ENCODE measurements at regions not wholly inside any gene's neighbourhood (a gene's known extent, or its start where the extent isn't known, plus 50 kb on each side); places are given as distances from the start of the nearest gene placed in this dataset.
"Not testable (repeated sequence)": the region's sequence is repeated elsewhere in the genome, so short reads cannot be mapped to it uniquely, and the experiment has no call there.

DNA sequence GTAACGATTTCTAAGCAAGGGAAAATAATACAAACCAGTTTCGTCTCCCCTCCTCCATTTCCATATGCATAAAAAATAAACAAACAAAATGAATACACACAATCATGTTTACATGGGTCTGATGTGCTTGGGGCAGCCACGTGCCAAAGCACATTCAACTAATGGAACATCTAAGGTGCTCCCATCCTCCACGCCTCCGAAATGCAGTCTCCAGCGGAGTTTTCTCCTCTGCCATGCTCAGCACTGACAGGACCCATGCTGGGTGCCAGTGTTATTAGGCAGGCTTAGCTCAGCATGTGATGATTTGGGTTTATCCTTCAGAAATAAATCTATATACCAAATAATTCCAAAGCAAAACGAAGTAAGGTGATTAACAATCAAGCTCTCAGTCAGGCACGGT is 337.3 kb upstream of the ATP10A start:
- Histone ChIP-seq H3K27ac (ENCODE audit: low read depth, low read length) (no peak overlapping the region), H2AK5ac (ENCODE audit: low read length) (no peak overlapping the region), H3K79me2 (ENCODE audit: control insufficient read depth, insufficient read depth, low read length) (no peaks in the 10 kb centered on the region), H3K36me3 (ENCODE audit: control insufficient read depth, insufficient read depth, low read length) (no peaks in the 10 kb centered on the region), H2BK120ac (ENCODE audit: low read depth, low read length) (no peak overlapping the region), H3K4me3 (ENCODE audit: low read length) (no peak overlapping the region), H3K27me3 (ENCODE audit: insufficient read depth, low read length, poor library complexity) (no peaks in the 10 kb centered on the region), H4K5ac (ENCODE audit: low read length) (no peak overlapping the region), H2BK5ac (ENCODE audit: low read length) (no peak overlapping the region), H3K56ac (ENCODE audit: low read length) (no peak overlapping the region), H3K79me1 (ENCODE audit: low read length) (no peaks in the 10 kb centered on the region), H3K4me2 (ENCODE audit: low read length) (no peak overlapping the region), H3K9ac (ENCODE audit: low read length) (no peak overlapping the region), H3K23ac (ENCODE audit: low read length) (no peak overlapping the region), H3K18ac (ENCODE audit: low read length) (no peak overlapping the region), H2BK15ac (replicated peaks; ENCODE audit: low read depth) (no peak overlapping the region), H3K4ac (ENCODE audit: low read depth, low read length) (no peak overlapping the region), H4K8ac (ENCODE audit: low read depth, low read length) (no peak overlapping the region), H3K4me1 (ENCODE audit: control insufficient read depth, low read depth, low read length) (no peaks in the 10 kb centered on the region)
- no CpG with 5 or more reads among the region's 8 CpGs for WGBS (ENCODE audit: extremely low coverage, insufficient coverage, low lambda C conversion rate)
- DNase-seq: no peak

- no CpG with 5 or more reads among the region's 5 CpGs for WGBS (ENCODE audit: extremely low coverage, insufficient coverage, low lambda C conversion rate)
- Histone ChIP-seq H3K79me2 (ENCODE audit: control insufficient read depth, insufficient read depth, low read length) (no peaks in the 10 kb centered on the region), H3K56ac (ENCODE audit: low read length) (no peak overlapping the region), H3K27me3 (ENCODE audit: insufficient read depth, low read length, poor library complexity) (no peaks in the 10 kb centered on the region), H2BK120ac (ENCODE audit: low read depth, low read length) (no peak overlapping the region), H2BK15ac (replicated peaks; ENCODE audit: low read depth) (no peak overlapping the region), H3K79me1 (ENCODE audit: low read length) (no peaks in the 10 kb centered on the region), H2BK5ac (ENCODE audit: low read length) (no peak overlapping the region), H3K4me1 (ENCODE audit: control insufficient read depth, low read depth, low read length) (no peaks in the 10 kb centered on the region), H3K18ac (ENCODE audit: low read length) (no peak overlapping the region), H4K5ac (ENCODE audit: low read length) (no peak overlapping the region), H3K9ac (ENCODE audit: low read length) (no peak overlapping the region), H3K23ac (ENCODE audit: low read length) (no peak overlapping the region), H3K27ac (ENCODE audit: low read depth, low read length) (no peak overlapping the region), H3K4ac (ENCODE audit: low read depth, low read length) (no peak overlapping the region), H3K36me3 (ENCODE audit: control insufficient read depth, insufficient read depth, low read length) (no peaks in the 10 kb centered on the region), H3K4me3 (ENCODE audit: low read length) (no peak overlapping the region), H2AK5ac (ENCODE audit: low read length) (no peak overlapping the region), H3K4me2 (ENCODE audit: low read length) (no peak overlapping the region), H4K8ac (ENCODE audit: low read depth, low read length) (no peak overlapping the region)
- no peak for DNase-seq
These were observed 334.6 kb upstream of the ATP10A start for GRCh38 chr15:26197719-26198118.

DNA sequence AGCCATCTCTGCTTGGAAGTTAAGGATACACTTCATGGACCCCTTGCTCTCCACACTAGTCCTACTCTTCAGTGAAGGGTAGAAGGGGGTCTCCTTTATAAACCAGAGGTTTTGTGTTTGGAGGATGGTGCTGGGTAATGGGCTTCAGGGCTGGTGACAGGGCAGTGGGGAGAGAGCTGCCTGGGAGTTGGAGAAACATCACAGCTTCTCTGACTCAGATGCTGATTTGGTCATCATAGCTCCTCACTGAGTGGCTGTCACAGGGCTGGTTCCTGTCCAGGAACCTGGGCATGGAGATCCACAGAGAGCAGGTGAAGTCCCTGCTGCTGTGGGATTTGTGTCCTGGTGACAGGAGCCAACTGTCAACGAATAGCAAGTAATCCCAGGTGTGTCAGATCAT is 333.9 kb upstream of the ATP10A start:
- H3K4me2 ChIP-seq (ENCODE audit: low read length): no peak overlapping the region
- no peak overlapping the region for H3K18ac ChIP-seq (ENCODE audit: low read length)
- no peak for DNase-seq
- no peak overlapping the region for H3K4ac ChIP-seq (ENCODE audit: low read depth, low read length)
- no peak overlapping the region for H3K9ac ChIP-seq (ENCODE audit: low read length)
- H4K5ac ChIP-seq (ENCODE audit: low read length): no peak overlapping the region
- H3K27ac ChIP-seq (ENCODE audit: low read depth, low read length): no peak overlapping the region
- H3K4me3 ChIP-seq (ENCODE audit: low read length): no peak overlapping the region
- H2BK120ac ChIP-seq (ENCODE audit: low read depth, low read length): no peak overlapping the region
- H3K56ac ChIP-seq (ENCODE audit: low read length): no peak overlapping the region
- no peak overlapping the region for H3K23ac ChIP-seq (ENCODE audit: low read length)
- H3K79me2 ChIP-seq (ENCODE audit: control insufficient read depth, insufficient read depth, low read length): no peaks in the 10 kb centered on the region
- H3K4me1 ChIP-seq (ENCODE audit: control insufficient read depth, low read depth, low read length): no peaks in the 10 kb centered on the region
- H3K79me1 ChIP-seq (ENCODE audit: low read length): no peaks in the 10 kb centered on the region
- no peak overlapping the region for H2BK15ac ChIP-seq (replicated peaks; ENCODE audit: low read depth)
- H4K8ac ChIP-seq (ENCODE audit: low read depth, low read length): no peak overlapping the region
- H2AK5ac ChIP-seq (ENCODE audit: low read length): no peak overlapping the region
- H3K36me3 ChIP-seq (ENCODE audit: control insufficient read depth, insufficient read depth, low read length): no peaks in the 10 kb centered on the region
- H3K27me3 ChIP-seq (ENCODE audit: insufficient read depth, low read length, poor library complexity): no peaks in the 10 kb centered on the region
- no CpG with 5 or more reads among the region's 1 CpG for WGBS (ENCODE audit: extremely low coverage, insufficient coverage, low lambda C conversion rate)
- H2BK5ac ChIP-seq (ENCODE audit: low read length): no peak overlapping the region

DNA sequence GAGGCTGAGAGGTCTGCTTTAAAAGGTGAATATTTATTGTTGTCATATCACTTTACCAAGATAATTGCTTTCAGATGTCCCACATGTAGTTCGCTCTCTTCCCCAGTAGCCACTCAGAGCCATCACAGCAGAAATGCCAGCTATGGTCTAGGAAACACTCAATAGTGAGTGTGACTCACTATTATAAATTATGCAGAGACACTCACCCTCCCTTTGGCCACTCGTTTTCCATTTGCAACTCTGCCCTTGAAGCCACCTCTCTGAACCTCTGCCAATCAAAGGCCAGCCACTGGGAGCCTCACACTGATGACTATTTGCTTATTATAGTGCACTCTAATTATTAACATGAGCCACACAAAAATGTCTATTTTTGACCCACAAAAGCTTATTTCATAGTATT is 328.1 kb upstream of the ATP10A start:
- no peak overlapping the region for H3K18ac ChIP-seq (ENCODE audit: low read length)
- no peak overlapping the region for H4K8ac ChIP-seq (ENCODE audit: low read depth, low read length)
- no peak overlapping the region for H3K9ac ChIP-seq (ENCODE audit: low read length)
- H3K36me3 ChIP-seq (ENCODE audit: control insufficient read depth, insufficient read depth, low read length): no peaks in the 10 kb centered on the region
- DNase-seq: no peak
- no peak overlapping the region for H3K4ac ChIP-seq (ENCODE audit: low read depth, low read length)
- peaks cover 2% of the 10 kb centered on the region for H3K4me1 ChIP-seq (ENCODE audit: control insufficient read depth, low read depth, low read length)
- no peak overlapping the region for H2BK5ac ChIP-seq (ENCODE audit: low read length)
- no peak overlapping the region for H3K56ac ChIP-seq (ENCODE audit: low read length)
- H3K79me2 ChIP-seq (ENCODE audit: control insufficient read depth, insufficient read depth, low read length): no peaks in the 10 kb centered on the region
- no peak overlapping the region for H3K4me2 ChIP-seq (ENCODE audit: low read length)
- H3K4me3 ChIP-seq (ENCODE audit: low read length): no peak overlapping the region
- H4K5ac ChIP-seq (ENCODE audit: low read length): no peak overlapping the region
- H2BK15ac ChIP-seq (replicated peaks; ENCODE audit: low read depth): no peak overlapping the region
- H2BK120ac ChIP-seq (ENCODE audit: low read depth, low read length): no peak overlapping the region
- no CpG with 5 or more reads among the region's 2 CpGs for WGBS (ENCODE audit: extremely low coverage, insufficient coverage, low lambda C conversion rate)
- H3K23ac ChIP-seq (ENCODE audit: low read length): no peak overlapping the region
- no peak overlapping the region for H3K27ac ChIP-seq (ENCODE audit: low read depth, low read length)
- H2AK5ac ChIP-seq (ENCODE audit: low read length): no peak overlapping the region
- no peaks in the 10 kb centered on the region for H3K79me1 ChIP-seq (ENCODE audit: low read length)
- H3K27me3 ChIP-seq (ENCODE audit: insufficient read depth, low read length, poor library complexity): no peaks in the 10 kb centered on the region

- not testable (repeated sequence) for H3K27ac ChIP-seq (ENCODE audit: low read depth, low read length); H3K79me2 ChIP-seq (ENCODE audit: control insufficient read depth, insufficient read depth, low read length); H3K9ac ChIP-seq (ENCODE audit: low read length); H4K5ac ChIP-seq (ENCODE audit: low read length); DNase-seq; H3K4ac ChIP-seq (ENCODE audit: low read depth, low read length); H3K79me1 ChIP-seq (ENCODE audit: low read length); H3K18ac ChIP-seq (ENCODE audit: low read length); H3K27me3 ChIP-seq (ENCODE audit: insufficient read depth, low read length, poor library complexity); H2BK5ac ChIP-seq (ENCODE audit: low read length); H2AK5ac ChIP-seq (ENCODE audit: low read length); H4K8ac ChIP-seq (ENCODE audit: low read depth, low read length); H3K36me3 ChIP-seq (ENCODE audit: control insufficient read depth, insufficient read depth, low read length); H3K23ac ChIP-seq (ENCODE audit: low read length); H2BK15ac ChIP-seq (replicated peaks; ENCODE audit: low read depth); H3K4me2 ChIP-seq (ENCODE audit: low read length); H3K4me1 ChIP-seq (ENCODE audit: control insufficient read depth, low read depth, low read length); H3K4me3 ChIP-seq (ENCODE audit: low read length); H2BK120ac ChIP-seq (ENCODE audit: low read depth, low read length); H3K56ac ChIP-seq (ENCODE audit: low read length)
- WGBS (ENCODE audit: extremely low coverage, insufficient coverage, low lambda C conversion rate): no CpG with 5 or more reads among the region's 10 CpGs
These were observed 323.0 kb upstream of the ATP10A start for GRCh38 chr15:26186138-26186537.

GRCh38 chr15:26182441-26182840 is 319.3 kb upstream of the ATP10A start:
- no peak overlapping the region for H2BK120ac ChIP-seq (ENCODE audit: low read depth, low read length)
- H4K5ac ChIP-seq (ENCODE audit: low read length): no peak overlapping the region
- WGBS (ENCODE audit: extremely low coverage, insufficient coverage, low lambda C conversion rate): no CpG with 5 or more reads among the region's 2 CpGs
- no peak overlapping the region for H4K8ac ChIP-seq (ENCODE audit: low read depth, low read length)
- no peak overlapping the region for H3K4me3 ChIP-seq (ENCODE audit: low read length)
- no peaks in the 10 kb centered on the region for H3K4me1 ChIP-seq (ENCODE audit: control insufficient read depth, low read depth, low read length)
- no peak overlapping the region for H3K4ac ChIP-seq (ENCODE audit: low read depth, low read length)
- no peaks in the 10 kb centered on the region for H3K79me1 ChIP-seq (ENCODE audit: low read length)
- no peak overlapping the region for H3K9ac ChIP-seq (ENCODE audit: low read length)
- H3K56ac ChIP-seq (ENCODE audit: low read length): no peak overlapping the region
- peak; percentile 83 for DNase-seq
- H2BK15ac ChIP-seq (replicated peaks; ENCODE audit: low read depth): no peak overlapping the region
- H3K4me2 ChIP-seq (ENCODE audit: low read length): no peak overlapping the region
- H2AK5ac ChIP-seq (ENCODE audit: low read length): no peak overlapping the region
- H3K27me3 ChIP-seq (ENCODE audit: insufficient read depth, low read length, poor library complexity): no peaks in the 10 kb centered on the region
- no peak overlapping the region for H3K23ac ChIP-seq (ENCODE audit: low read length)
- H2BK5ac ChIP-seq (ENCODE audit: low read length): no peak overlapping the region
- H3K27ac ChIP-seq (ENCODE audit: low read depth, low read length): no peak overlapping the region
- no peak overlapping the region for H3K18ac ChIP-seq (ENCODE audit: low read length)
- no peaks in the 10 kb centered on the region for H3K79me2 ChIP-seq (ENCODE audit: control insufficient read depth, insufficient read depth, low read length)
- H3K36me3 ChIP-seq (ENCODE audit: control insufficient read depth, insufficient read depth, low read length): no peaks in the 10 kb centered on the region
